MCF 10A (cell line): ENCODE measurements at regions not wholly inside any gene's neighbourhood (a gene's known extent, or its start where the extent isn't known, plus 50 kb on each side); places are given as distances from the start of the nearest gene placed in this dataset.
A peak's percentile ranks its signal among the peaks of the same experiment; 100 is the strongest.

Source experiments
- BruUV-seq: library from RNA; stranded (reverse); fragments of 400-500 nt; replicated peaks from 2 replicates; lab custom pipeline; 2021; lab: Mats Ljungman, UMichigan
- CTCF ChIA-PET: fragments of 300-600 bp; sonication (Branson Sonifier 250); formaldehyde crosslinking; extraction: SDS; loops from one replicate; lab custom pipeline; 2021; ENCODE audit warnings: antibody characterized with exemption, inconsistent platforms; lab: Yijun Ruan, JAX
- POLR2A ChIA-PET: fragments of 300-600, 350-650 bp; sonication (Branson Sonifier 250); formaldehyde crosslinking; extraction: SDS; loops from one replicate; lab custom pipeline; 2020; ENCODE audit warnings: antibody characterized with exemption, inconsistent platforms; lab: Yijun Ruan, JAX
- DNase-seq: peaks from one replicate; pipeline ENCODE4 v3.0.0-alpha.2; 2018; ENCODE audit not compliant: unreplicated experiment
- H3K27ac Mint-ChIP-seq: one replicate; pipeline ENCODE4 v1.8.0; 2022; ENCODE audit warnings: mild to moderate bottlenecking, low read depth, mixed read lengths; ENCODE audit not compliant: unreplicated experiment
- H3K27me3 Mint-ChIP-seq: one replicate; pipeline ENCODE4 v1.8.0; 2022; ENCODE audit warnings: mixed read lengths; ENCODE audit not compliant: insufficient read depth, unreplicated experiment
- H3K36me3 Mint-ChIP-seq: one replicate; pipeline ENCODE4 v1.8.0; 2022; ENCODE audit warnings: mild to moderate bottlenecking, moderate library complexity, mixed read lengths; ENCODE audit not compliant: insufficient read depth, unreplicated experiment
- H3K4me1 Mint-ChIP-seq: one replicate; pipeline ENCODE4 v1.8.0; 2022; ENCODE audit warnings: mixed read lengths; ENCODE audit not compliant: insufficient read depth, unreplicated experiment
- H3K4me3 Mint-ChIP-seq: one replicate; pipeline ENCODE4 v1.8.0; 2022; ENCODE audit warnings: mild to moderate bottlenecking, moderate library complexity, mixed read lengths; ENCODE audit not compliant: unreplicated experiment
- H3K9me3 Mint-ChIP-seq: one replicate; pipeline ENCODE4 v1.8.0; 2022; ENCODE audit warnings: mixed read lengths; ENCODE audit not compliant: unreplicated experiment
- CTCF ChIP-seq: fragments of 200-600 bp; IDR thresholded peaks from one replicate; pipeline ENCODE4 v1.8.0; 2022; ENCODE audit warnings: antibody characterized with exemption, mild to moderate bottlenecking; ENCODE audit not compliant: unreplicated experiment
- intact Hi-C: fragments of 100-400 bp; cut with micrococcal nuclease; formaldehyde crosslinking; loops from 2 replicates; pipeline ENCODE4 v1.14.1; 2022

GRCh38 chr4:177119691-177120090, 190.0 kb upstream of the NEIL3 start:
- POLR2A ChIA-PET = interaction anchor here (0.6 kb wide), 1 partner anchor 568 kb away, joined by 3 read pairs; no protein-coding TSS in a partner anchor
- TF ChIP-seq CTCF = no peak
- Mint-ChIP-seq H3K27me3 (no peaks in the 10 kb centered on the region), H3K4me1 (peaks cover 6% of the 10 kb centered on the region), H3K9me3 (peaks cover 6% of the 10 kb centered on the region), H3K27ac (peak overlapping the region; percentile 75), H3K36me3 (peaks cover 7% of the 10 kb centered on the region), H3K4me3 (no peak overlapping the region)
- CTCF ChIA-PET = interaction anchor here (0.7 kb wide), 1 partner anchor 73 kb away, joined by 3 read pairs; no protein-coding TSS in a partner anchor
- no TSS peak for BruUV-seq
- no peak for DNase-seq
- intact Hi-C loops = no loop called here

GRCh38 chr4:177123811-177124210, 185.9 kb upstream of the NEIL3 start:
- Mint-ChIP-seq H3K9me3 (peaks cover 15% of the 10 kb centered on the region), H3K36me3 (peaks cover 7% of the 10 kb centered on the region), H3K4me1 (peaks cover 6% of the 10 kb centered on the region), H3K27ac (no peak overlapping the region), H3K27me3 (no peaks in the 10 kb centered on the region), H3K4me3 (no peak overlapping the region)
- no TSS peak for BruUV-seq
- POLR2A ChIA-PET = no interaction called here
- TF ChIP-seq CTCF = no peak
- no peak for DNase-seq
- intact Hi-C loops = no loop called here
- CTCF ChIA-PET = no interaction called here

- H3K27me3 Mint-ChIP-seq = no peaks in the 10 kb centered on the region
- ChIA-PET CTCF (no interaction called here), POLR2A (no interaction called here)
- H3K27ac Mint-ChIP-seq = no peak overlapping the region
- intact Hi-C loops = no loop called here
- H3K36me3 Mint-ChIP-seq = peaks cover 5% of the 10 kb centered on the region
- no peak for DNase-seq
- H3K9me3 Mint-ChIP-seq = peaks cover 18% of the 10 kb centered on the region
- H3K4me1 Mint-ChIP-seq = peaks cover 5% of the 10 kb centered on the region
- TF ChIP-seq CTCF = no peak
- no TSS peak for BruUV-seq
- no peak overlapping the region for H3K4me3 Mint-ChIP-seq
These were observed 185.2 kb upstream of the NEIL3 start for GRCh38 chr4:177124349-177125064.

- H3K36me3 Mint-ChIP-seq = no peaks in the 10 kb centered on the region
- CTCF ChIA-PET = no interaction called here
- H3K9me3 Mint-ChIP-seq = peaks cover 23% of the 10 kb centered on the region
- no peak for DNase-seq
- H3K4me1 Mint-ChIP-seq = no peaks in the 10 kb centered on the region
- no peak overlapping the region for H3K27ac Mint-ChIP-seq
- POLR2A ChIA-PET = no interaction called here
- intact Hi-C loops = no loop called here
- no peak overlapping the region for H3K4me3 Mint-ChIP-seq
- H3K27me3 Mint-ChIP-seq = no peaks in the 10 kb centered on the region
- no peak for TF ChIP-seq CTCF
- BruUV-seq = no TSS peak
These were observed 184.0 kb upstream of the NEIL3 start for GRCh38 chr4:177125656-177126055.
